Endothelial cell (in vitro differentiated cells): ENCODE measurements at regions not wholly inside any gene's neighbourhood (a gene's known extent, or its start where the extent isn't known, plus 50 kb on each side); places are given as distances from the start of the nearest gene placed in this dataset.

ENCODE experiments used
- DNase-seq: peaks from one replicate; pipeline ENCODE4 v3.0.0; 2021; ENCODE audit warnings: low spot score
- H3K27ac Mint-ChIP-seq: one replicate; pipeline ENCODE4 v1.8.0; 2021; ENCODE audit warnings: mixed read lengths, inconsistent platforms; ENCODE audit not compliant: unreplicated experiment
- H3K27me3 Mint-ChIP-seq: one replicate; pipeline ENCODE4 v1.8.0; 2021; ENCODE audit warnings: mild to moderate bottlenecking, moderate library complexity, mixed read lengths, inconsistent platforms; ENCODE audit not compliant: unreplicated experiment
- H3K36me3 Mint-ChIP-seq: one replicate; pipeline ENCODE4 v1.8.0; 2021; ENCODE audit warnings: mild to moderate bottlenecking, low read depth, mixed read lengths, inconsistent platforms; ENCODE audit not compliant: unreplicated experiment
- H3K4me1 Mint-ChIP-seq: one replicate; pipeline ENCODE4 v1.8.0; 2021; ENCODE audit warnings: mild to moderate bottlenecking, mixed read lengths, inconsistent platforms; ENCODE audit not compliant: unreplicated experiment
- H3K4me3 Mint-ChIP-seq: one replicate; pipeline ENCODE4 v1.8.0; 2021; ENCODE audit warnings: mild to moderate bottlenecking, mixed read lengths, inconsistent platforms; ENCODE audit not compliant: unreplicated experiment
- H3K9me3 Mint-ChIP-seq: one replicate; pipeline ENCODE4 v1.8.0; 2021; ENCODE audit warnings: mixed read lengths, inconsistent platforms; ENCODE audit not compliant: unreplicated experiment
- CTCF ChIP-seq: fragments of 200-600 bp; sonication (generic); IDR thresholded peaks from one replicate; pipeline ENCODE4 v1.5.0; 2021; ENCODE audit warnings: antibody characterized with exemption; ENCODE audit not compliant: unreplicated experiment

- H3K27ac Mint-ChIP-seq: no peak overlapping the region
- TF ChIP-seq CTCF: no peak
- no peaks in the 10 kb centered on the region for H3K36me3 Mint-ChIP-seq
Observed at GRCh38 chr1:184210862-184211261, 159.3 kb downstream of the TSEN15 start.

DNA sequence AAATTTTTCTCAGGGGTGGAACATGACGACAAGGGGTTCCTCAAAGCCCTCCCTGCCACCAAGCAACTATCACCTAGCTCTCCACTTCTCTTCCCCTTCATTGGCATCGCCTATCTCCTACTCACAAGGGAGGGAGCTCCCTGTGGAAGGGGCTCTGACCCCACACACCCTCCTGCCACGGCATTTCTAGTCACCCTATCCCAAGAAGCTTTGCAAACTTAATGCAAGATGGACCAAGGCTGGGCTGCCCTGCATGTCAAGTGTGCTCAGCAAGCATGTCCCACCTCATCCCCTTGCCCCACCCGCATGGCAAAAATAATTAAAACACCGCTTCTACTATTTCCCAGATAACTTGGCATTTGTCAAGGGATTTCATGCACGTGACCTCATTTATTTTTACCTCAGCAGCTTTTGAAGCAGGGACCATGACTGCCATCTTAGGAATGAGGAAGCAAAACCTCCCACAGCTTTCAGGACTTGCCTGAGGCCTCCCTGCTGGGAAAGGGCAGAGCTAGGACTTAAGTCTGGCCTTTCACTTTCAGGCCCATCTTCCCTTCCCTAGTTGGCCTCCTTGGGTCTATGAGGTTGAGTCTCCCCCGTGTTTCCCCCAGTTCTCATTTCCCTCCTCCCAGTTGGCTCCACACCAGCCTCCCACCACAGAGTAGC is 161.3 kb downstream of the TSEN15 start:
- Mint-ChIP-seq H3K27ac (no peak overlapping the region), H3K4me3 (no peak overlapping the region)
- no peak for DNase-seq

More at GRCh38 chr1:184210862-184211261, 159.3 kb downstream of the TSEN15 start:
- H3K9me3 Mint-ChIP-seq: no peaks in the 10 kb centered on the region
- H3K4me1 Mint-ChIP-seq: no peaks in the 10 kb centered on the region
- H3K4me3 Mint-ChIP-seq: no peak overlapping the region
- H3K27me3 Mint-ChIP-seq: peaks cover 2% of the 10 kb centered on the region
- no peak for DNase-seq

GRCh38 chr1:184214128-184214527 is 162.6 kb downstream of the TSEN15 start:
- H3K27ac Mint-ChIP-seq: no peak overlapping the region
- no peaks in the 10 kb centered on the region for H3K36me3 Mint-ChIP-seq
- H3K27me3 Mint-ChIP-seq: peaks cover 2% of the 10 kb centered on the region
- no peaks in the 10 kb centered on the region for H3K4me1 Mint-ChIP-seq
- no peak for DNase-seq
- TF ChIP-seq CTCF: no peak
- no peaks in the 10 kb centered on the region for H3K9me3 Mint-ChIP-seq
- H3K4me3 Mint-ChIP-seq: no peak overlapping the region

More for the DNA sequence above, 161.3 kb downstream of the TSEN15 start:
- peaks cover 2% of the 10 kb centered on the region for H3K27me3 Mint-ChIP-seq
- H3K4me1 Mint-ChIP-seq: no peaks in the 10 kb centered on the region
- H3K9me3 Mint-ChIP-seq: no peaks in the 10 kb centered on the region
- no peak for TF ChIP-seq CTCF
- H3K36me3 Mint-ChIP-seq: no peaks in the 10 kb centered on the region

DNA sequence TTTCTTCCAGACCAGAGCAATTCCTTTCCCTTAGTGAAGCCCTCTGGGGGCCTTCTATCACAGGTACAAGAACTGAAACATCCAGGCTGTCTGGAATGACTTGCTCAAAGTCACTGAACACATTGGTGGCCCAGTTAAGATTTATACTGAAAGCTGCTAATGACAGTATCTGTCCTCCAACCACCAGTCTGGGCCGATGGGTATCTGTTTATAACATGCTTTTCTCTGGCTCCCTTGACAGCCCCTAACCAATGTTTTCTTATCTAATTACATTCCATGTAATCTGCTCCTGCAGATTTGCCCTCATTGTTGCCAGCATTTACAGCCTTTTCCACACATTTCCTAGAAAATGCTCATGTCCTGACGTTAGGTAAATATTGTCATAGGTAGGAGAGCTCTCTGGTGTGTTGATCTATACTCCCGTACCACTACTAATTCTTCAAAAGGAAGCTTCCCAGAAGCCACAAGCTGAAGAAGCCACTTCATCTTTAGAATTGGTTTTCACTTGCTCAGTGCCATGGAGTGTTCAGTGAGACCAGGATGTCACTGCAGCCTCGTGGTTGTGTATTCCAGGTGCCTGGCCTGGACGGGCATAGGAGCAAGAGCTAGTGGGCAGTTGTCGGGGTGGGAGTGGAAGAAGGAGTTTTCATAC is 163.9 kb downstream of the TSEN15 start:
- no peak overlapping the region for H3K27ac Mint-ChIP-seq
- no peaks in the 10 kb centered on the region for H3K9me3 Mint-ChIP-seq
- no peak overlapping the region for H3K4me3 Mint-ChIP-seq
- H3K4me1 Mint-ChIP-seq: no peaks in the 10 kb centered on the region
- TF ChIP-seq CTCF: no peak
- H3K27me3 Mint-ChIP-seq: peaks cover 2% of the 10 kb centered on the region
- no peak for DNase-seq
- no peaks in the 10 kb centered on the region for H3K36me3 Mint-ChIP-seq

DNA sequence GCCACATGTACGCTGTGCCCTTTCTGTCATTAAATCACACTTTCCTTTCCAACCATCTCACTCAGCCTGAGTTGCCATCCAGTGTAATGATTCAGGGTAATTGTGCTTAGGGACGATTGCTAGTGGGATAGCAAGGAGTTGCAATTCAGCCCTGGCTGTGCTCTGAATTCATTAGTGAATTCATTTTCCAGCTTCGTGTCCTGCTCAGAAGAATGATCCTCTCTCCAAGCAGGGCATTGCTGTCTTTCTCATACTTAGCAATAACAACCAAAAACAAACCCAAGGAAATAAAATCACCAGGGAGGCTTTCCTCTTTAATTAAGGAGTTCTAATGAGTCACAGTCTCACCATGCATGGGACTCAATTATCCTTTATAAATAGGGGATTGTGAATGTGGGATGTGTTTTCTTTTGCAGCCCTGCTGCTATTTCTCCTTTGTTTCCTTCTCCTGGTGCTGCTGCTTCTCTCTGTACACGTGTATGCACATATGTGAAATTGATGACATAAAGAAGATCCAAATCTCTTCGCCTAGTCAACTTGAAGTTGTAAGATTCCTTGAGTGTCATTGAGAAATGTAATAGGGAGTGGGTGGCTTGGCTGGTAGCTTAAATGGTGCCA is 167.0 kb downstream of the TSEN15 start:
- TF ChIP-seq CTCF: no peak
- H3K4me3 Mint-ChIP-seq: no peak overlapping the region
- H3K27me3 Mint-ChIP-seq: peaks cover 2% of the 10 kb centered on the region
- DNase-seq: no peak
- no peaks in the 10 kb centered on the region for H3K36me3 Mint-ChIP-seq
- H3K27ac Mint-ChIP-seq: no peak overlapping the region
- no peaks in the 10 kb centered on the region for H3K9me3 Mint-ChIP-seq
- H3K4me1 Mint-ChIP-seq: peaks cover 3% of the 10 kb centered on the region
